NCI-H187 treated with DMSO at 0.1 percent for 48 hours (cell line): ENCODE measurements at regions not wholly inside any gene's neighbourhood (a gene's known extent, or its start where the extent isn't known, plus 50 kb on each side); places are given as distances from the start of the nearest gene placed in this dataset.
"Not testable (repeated sequence)": the region's sequence is repeated elsewhere in the genome, so short reads cannot be mapped to it uniquely, and the experiment has no call there.

Experiments used
- DNase-seq: peaks from one replicate; lab custom pipeline; 2025; lab: John Stamatoyannopoulos, UW

DNA sequence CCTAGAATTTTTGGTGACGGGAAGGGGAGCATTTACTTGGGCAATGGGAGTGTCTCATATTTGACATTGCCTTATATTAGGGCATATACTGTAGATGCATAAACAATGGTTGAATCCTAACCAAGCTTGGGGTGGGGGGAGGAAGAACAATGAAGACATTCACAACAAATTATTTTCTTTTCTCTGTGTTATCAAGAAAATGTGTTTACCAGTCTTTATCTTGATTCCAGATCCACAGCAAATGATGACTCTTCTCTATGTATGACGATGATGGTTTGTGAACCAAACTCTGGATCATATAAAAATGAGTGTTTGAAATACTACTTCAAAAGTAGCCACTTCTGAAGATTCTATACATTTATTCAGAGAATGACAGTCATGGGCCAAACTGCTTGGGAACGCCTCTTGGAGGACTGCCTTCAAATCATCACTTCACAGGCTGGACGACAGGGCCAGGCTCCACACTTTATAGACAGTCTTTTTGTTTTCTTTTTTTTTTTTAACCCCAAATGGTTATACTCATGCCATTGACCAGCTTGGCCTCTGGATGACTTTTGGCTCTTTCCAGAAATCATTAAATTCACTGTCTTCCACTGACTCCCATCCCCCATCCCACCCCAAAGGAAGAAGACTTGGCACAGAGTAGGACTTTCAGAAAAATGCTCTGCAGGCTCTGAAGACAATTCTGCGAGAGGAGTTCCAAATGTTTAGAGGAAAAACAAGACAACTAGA lies 123.8 kb upstream of the LIFR start:
- no peak for DNase-seq

DNA sequence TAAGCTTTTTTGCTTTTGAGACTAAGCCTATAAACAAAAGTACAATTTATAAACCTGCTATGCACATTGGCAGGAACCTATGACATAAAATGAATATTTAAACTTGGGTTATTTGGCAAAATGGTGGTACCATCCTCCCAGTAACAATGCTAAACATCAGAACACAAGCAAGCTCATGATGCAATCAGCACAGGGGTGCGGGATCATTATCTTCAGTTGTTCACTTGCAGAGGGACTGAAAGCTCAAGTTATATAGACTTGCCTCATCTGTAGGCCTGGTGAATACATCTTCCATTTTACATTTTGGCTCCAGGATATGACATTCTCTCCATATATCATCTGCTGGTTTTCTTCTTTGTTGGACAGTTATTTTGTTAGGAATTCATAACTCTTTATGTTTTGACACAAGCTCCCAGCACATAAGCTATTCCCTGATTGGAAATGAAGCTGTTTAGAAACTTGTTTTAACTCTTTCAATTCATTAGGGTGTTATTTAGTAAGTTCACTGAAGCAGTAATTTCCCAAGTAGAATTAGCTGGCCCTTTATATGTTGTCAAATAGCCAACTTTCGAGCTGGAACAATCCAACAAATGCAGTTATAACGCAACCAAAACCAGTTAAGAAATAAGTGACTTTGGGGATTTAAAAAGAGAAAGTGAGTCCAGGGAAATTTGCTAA lies 124.7 kb upstream of the LIFR start:
- no peak for DNase-seq

DNA sequence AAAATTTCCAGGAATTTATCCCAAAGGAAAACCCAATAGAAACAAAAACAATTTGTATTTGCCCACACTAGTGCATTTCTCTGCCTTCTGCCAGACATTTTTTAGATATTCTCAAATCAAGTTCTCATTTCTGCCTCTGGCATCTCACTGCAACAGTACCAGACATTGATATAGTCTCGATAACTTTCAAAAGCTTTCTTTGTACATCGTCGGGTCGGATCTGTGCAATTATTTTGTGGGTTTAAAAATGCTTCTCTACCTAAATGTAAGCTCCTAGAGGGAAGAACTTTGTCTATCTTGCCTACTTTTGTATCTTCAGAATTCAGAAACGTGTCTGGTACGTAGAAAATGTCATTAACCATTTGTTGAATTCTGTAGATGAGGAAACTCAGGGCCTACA lies 125.5 kb upstream of the LIFR start:
- DNase-seq: no peak

DNA sequence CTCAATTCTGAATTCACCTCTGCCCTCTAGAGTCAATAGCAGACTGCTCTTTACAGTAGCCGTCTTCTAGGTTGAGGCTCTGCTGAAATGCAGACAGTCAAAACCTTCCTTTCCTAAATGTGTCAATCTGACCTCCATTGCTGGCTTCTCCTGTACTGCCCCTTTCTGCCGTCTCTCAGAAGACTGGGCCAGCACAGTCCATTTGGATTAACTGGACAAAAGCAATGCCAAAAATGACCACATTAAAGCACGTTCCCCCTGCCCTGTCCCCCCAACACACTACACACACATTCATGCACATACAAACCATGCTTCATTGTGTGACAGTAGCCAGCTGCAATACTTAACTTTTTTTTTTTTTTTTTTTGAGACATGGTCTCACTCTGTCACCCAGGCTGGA lies 130.2 kb upstream of the LIFR start:
- no peak for DNase-seq

DNA sequence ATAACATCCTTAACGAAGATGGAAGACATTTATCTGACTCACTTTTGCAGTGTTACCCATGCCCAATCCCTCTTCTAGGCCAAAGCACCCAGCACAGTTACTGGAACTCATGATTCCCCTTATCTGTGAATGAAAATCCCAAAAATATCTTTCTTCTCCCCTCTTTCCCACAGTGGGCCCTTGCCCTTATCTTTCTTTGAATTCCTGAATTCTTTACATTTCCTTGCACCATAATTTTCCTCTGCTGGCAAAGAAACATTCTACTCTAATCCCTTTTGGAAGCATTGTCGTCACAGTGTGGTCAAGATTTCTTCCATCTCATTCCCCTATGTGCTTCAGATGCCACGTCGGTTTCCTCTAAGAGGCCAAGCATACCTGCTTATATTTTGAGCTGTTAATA lies 135.9 kb upstream of the LIFR start:
- DNase-seq: no peak

DNA sequence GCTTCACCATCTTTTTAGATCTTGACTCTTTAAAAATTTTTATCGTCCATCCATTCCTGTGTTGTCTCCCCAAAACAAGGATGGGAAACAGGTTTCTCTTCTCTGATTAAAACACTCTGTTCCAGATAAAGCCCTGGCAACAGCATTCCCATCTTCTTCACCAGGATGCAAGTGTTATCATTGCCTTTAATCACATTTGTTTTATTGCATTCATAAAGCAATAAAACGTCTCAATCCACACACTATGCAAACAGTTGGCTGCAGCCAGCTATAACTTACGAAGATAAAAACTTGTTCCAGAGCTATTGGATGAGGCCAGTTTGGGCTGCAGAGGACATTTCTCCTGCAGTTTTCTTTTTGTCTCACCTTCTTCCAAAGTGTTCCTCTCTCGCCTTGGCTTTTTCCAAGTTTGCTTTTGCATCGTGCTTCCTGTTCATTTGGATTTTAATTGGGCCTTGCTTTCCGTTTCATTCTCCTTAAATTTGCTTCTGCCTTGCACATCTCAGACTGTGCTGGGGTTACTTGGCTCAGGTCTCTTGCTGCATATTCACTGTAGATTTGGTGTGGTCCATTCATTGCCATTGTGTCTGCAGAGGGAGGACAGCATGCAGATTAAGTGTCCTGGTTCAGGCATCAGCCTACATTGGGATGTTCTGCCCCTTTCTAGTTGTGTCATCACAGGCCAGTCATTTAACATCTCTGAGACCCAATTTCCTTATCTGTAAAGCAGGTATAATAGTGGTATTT lies 136.5 kb upstream of the LIFR start:
- no peak for DNase-seq

DNA sequence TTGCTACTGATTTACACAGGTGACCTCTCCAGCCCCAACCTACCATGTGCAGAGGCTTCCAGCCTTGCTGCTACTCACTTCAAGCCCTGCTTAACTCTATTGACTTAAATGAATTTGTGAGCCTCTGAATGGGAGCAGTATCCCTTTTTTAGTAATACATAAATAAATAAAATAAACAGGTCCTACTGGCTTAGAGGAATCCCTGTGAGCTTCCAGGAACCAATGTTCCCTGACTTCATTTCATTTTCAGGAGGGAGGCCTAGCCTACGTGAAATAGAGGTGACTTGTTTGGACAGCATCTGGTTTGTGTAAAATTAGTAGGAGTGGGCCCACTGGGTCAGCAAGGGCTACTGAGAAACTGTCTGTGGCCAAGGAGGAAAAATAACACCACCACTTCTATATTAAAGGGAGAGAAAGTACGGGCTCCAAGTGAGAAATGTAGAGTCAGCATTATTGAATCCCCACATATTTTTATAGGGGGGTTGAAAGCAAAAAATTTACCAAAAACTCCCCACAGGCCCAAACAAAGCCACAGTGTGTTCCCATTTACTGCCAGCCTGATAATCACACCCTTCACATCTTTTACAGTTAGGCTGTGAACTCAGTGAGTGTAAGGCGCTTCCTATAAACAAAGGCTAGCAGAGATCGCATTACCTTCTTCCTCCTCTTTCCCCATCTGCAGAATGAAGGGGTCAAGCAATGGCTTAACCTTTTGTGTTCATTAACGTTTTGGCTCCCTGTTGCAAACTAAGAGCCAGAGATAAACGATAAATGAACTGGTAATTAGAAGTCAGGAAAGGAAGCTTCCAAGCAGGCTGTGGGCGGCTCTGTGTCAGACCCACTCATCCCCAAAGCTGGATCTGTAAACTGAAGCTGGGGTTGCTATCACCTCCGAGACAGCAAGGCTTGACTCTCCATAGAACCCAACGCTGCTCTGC lies 138.8 kb upstream of the LIFR start:
- no peak for DNase-seq

DNA sequence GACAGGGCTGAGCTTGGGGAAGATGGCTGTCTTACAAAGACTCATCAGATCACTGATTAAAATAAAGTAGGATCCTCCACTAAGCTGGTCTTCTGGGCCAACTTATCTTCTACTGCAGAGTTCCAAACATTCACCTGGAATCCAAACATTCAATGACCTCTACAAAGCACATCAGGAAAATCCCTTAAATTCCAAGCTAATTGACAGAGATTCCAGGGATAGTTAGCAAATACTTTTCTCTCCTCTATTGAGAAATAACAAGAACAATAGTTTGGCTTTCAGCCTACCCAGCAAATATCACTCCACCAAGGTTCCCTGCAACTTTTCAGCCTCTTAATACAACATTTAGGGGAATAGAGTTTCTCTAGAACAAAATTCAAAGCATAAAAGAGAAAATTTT lies 140.6 kb upstream of the LIFR start:
- DNase-seq: no peak

DNA sequence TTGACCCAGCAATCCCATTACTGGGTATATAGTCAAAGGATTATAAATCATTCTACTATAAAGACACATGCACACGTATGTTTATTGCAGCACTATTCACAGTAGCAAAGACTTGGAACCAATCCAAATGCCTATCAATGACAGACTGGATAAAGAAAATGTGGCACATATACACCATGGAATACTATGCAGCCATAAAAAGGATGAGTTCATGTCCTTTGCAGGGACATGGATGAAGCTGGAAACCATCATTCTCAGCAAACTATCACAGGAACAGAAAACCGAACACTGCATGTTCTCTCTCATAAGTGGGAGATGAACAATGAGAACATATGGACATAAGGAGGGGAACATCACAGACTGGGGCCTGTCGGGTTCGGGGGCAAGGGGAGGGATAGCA lies 140.3 kb upstream of the OSMR start:
- not testable (repeated sequence) for DNase-seq

DNA sequence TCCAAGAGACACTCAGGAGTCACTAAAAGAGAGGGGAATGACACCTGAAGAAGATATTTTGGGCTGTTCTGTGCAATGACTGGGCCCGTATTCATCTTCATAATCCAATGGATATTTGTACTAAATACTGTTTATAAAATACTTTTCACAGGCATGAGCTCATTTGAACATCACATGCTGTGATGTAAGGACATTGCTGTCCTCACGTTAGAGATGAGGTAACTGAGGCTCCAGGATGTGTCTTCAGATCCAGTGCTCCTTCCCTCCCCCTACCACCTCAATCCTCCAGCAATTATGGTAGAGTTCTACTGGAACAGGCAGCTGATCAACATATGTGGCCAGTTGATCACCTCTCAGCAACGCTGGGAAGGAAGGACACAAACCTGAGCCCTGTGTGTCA lies 139.4 kb upstream of the OSMR start:
- no peak for DNase-seq

DNA sequence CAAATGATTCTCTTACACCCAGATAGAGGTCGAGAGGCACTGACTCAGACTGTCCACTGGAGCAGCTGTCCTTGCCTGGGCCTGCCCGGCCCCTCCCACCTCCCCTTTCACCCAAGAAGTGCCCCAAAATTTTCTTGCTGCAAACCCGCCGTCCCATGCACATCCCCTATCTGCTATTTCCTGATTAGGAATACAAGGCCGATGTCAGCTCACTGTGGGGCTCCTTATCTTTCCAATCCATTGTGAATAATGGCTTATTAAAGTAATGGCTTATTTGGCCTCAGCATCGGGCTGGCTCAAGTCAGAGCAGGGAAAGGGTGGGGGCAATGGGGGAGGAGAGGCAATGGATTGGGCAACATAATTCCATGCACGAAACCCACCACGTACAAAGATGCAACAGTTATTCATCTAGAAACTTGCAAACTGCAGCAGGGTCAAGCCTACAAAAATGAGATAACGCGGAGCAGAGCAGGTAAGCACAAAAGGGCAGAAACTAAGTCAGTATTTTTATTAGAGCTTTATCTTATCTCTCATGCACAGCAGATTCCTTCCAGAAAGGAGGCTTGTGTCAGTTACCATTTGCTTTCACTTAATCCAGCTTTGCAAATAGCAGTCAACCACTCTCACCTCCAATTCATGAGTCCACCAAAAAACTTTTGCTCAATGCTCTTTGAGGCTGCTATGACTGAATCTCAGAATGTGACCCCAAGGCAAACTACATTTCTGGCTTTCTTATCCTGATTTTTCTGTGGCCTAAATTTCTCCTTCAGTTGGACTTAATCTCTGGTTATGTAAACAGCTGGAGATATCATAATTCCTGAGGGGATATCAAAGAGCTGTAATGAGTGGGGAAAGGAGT lies 138.2 kb upstream of the OSMR start:
- DNase-seq: no peak

DNA sequence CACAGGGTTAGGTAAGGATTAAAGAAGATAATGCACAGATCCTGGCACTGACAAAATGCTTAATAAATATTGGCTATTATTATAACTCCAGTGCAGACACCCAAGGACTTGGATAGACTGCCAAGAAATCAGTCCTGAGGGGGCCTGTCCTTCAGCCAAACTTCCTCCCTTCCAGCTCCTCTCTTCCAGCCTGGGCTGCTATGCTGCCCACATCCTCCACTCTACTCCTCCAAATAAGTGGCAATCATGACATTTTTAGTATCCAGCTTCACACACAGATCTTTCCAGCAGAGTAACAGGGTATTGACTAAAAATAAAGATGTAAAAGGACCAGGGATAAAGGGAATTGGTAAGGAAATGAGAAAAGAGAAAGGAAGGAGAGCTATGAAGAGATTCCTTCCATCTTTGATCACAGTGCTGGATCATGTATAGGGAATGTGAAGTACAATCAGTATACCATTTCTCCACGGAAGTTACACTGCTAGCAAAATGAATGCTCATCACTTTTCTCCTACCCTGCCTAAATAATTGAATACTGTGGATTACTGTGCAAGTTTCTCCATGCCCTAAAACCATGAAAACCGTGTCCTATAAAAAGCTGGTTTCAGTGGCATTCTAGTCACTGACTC lies 136.0 kb upstream of the OSMR start:
- DNase-seq: no peak

DNA sequence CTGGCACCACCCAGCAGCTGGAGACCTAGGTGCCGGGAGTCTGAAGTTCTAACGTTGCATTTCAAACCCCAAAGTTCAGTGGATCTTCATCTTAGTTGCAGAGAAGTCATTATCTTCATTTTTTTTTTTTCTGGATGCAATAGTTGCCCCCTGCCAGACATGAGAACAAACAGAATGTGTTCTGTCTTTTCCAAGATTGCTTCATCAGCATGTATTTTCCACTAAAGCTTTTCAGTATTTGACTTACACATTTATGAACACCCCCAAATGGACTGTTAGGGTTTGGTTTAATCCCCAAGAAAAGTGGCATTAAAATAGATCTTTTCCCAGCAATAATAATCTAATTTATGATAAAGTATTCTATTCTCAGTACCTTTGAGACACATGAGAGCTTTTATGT lies 135.2 kb upstream of the OSMR start:
- DNase-seq: no peak

DNA sequence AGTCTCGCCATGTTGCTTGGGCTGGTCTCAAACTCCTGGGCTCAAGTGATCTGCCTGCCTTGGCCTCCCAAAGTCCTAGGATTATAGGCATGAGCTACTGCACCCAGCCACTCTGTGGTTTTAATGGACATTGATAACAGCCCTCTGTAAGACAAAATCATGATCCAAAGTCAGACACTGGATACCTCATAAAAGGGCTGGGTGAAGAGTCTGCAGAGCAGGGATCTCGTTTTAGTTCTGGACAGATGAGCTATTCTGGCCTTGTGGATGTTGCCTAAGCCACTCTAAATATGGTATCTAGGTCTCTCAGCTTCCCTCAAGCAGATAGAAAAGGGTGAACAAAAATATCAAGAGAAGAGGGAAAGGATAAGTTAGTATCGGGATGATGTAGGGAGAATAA lies 133.4 kb upstream of the OSMR start:
- no peak for DNase-seq

DNA sequence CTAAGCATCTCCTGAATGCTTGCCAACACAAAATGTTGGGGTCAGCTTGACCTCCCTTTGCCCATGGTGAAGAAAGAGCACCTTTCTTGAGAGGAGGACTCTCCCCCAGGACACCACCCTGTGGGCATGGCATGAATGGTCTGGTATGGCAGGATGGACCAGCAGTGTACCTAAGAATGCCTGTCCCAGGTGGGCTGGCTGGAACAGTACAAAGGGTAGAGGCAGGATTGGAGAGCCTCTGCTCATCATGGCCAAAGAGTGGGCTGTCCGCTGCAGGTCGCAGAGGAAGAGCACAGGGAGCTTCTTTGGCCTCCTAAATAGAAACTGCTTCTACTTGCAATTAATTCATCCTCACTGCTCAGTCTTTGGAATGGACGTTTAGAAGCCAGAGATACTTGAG lies 131.6 kb upstream of the OSMR start:
- DNase-seq: no peak

DNA sequence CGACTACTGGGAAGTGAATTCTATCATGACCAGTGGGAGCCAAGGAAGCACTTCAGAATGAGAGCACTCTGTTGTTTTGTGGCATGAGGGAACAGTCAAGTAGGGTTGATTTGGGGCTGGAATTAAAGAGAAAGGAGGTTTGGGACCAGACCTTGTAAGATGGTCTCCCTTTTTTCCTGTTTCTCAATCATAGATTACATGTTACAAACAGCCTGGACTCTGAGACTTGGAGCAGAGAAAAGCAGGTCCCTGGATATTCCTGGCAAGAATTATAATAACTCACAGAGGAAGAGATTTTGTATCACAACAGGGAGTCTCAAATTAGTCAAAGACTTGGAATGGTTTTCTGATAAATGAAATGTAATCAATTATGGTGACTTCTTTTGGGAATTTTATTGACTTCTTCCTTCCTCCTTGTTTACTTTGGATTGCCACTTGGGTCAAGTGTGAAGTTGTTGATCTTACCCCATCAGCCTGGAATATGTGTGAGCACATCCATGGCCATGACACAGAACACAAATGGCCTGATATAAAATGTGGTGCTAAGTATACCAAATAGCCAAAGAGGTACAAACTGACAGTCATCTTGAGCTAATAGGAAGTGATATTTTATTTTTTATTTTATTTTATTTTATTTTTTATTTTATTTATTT lies 131.0 kb upstream of the OSMR start:
- no peak for DNase-seq

DNA sequence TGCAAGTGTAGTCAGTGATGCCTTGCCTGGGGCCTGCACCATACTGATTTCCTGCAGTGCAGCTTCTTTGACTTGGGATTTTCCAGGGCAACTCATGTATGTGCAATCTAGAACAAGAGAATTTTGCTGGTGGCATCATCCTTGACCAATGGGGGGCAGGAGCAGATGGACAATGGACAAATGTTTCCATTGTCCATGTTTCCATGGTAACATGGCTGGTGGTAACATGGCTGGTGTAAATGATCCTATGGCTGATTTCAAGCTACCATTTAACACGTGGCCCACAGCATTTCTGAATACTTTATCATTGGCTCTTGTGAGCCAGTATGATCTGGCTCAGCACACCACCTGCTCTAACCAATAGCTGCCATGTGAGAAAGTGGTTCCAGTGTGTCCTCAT lies 130.1 kb upstream of the OSMR start:
- no peak for DNase-seq

DNA sequence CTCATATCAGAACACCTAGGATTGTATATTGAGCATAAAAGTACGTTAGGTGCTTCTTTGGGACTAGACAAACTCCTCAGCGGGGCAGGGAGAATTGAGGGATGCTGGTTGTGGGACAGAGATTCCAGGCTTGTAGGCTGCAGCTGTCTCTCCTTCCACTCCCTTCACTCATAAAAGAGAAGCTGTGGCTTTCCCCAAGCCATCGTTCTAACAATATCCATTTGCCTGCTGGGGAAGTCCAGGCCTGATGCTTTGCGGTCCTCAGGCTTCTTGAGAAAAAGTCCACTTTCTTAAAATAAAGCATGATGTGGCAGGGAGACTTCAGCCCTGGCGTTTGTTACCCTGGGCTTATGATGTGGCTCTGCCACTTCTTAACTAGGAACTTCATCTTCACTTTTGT lies 129.3 kb upstream of the OSMR start:
- no peak for DNase-seq

DNA sequence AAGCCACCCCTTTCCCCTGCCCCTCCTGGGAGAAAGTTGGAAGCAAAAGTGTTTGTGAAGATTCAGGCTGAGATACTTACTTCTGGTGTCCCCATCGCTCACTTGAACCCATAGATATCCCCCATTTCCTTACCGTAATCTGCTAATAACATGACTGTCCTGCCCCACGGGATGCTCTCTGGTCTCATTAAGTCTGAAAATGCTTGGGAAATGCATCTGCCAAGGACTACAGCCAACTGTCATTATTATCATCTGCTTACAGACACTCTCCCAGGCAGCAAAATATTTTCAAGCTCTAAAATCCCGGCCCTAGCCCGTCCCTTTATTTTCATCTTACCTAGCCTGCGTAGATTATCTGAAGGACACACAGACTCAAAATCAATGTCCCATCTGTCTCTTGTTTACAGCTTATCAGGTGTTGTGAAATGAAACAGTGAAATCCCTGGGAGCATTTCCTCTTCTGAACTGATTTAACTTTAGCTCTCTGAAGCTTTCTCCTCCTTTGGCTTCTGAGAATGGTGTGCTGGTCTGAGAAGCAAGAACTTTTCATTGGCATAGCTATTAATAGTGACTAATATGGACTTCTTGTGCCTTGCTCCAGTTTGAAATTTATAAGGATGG lies 126.9 kb upstream of the OSMR start:
- no peak for DNase-seq

DNA sequence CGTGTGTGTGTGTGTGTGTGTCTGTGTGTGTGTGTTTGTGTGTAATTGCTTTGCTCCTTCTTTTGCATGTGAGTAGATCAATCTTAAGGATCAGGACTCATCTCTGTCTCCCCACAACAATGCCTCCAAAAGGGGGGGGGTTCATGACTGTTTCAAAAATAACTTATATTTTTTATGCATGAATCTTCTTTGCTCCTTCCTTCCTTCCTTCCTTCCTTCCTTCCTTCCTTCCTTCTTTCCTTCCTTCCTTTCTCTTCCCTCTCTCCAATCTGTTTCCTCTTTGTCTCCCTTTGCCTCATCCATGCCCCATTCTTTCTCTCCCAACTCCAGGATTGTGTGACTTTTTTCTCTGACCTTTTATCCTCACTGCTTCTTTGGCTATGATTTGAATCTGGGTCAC lies 126.4 kb upstream of the OSMR start:
- no peak for DNase-seq
